ENCODE measurements at regions not wholly inside any gene's neighbourhood (a gene's known extent, or its start where the extent isn't known, plus 50 kb on each side); places are given as distances from the start of the nearest gene placed in this dataset.

GRCh38 chr13:86918682-86919081 lies 752.5 kb upstream of the SLITRK5 start:
- TF ChIP-seq GATA3 (IDR thresholded peaks at IDR 0.05; ENCODE audit: low read depth, low read length) (no peak), GATA2 (IDR thresholded peaks at IDR 0.05; ENCODE audit: low read depth, low read length) (no peak)
